Mucosa of descending colon (tissue), 3 donors: ENCODE measurements at regions not wholly inside any gene's neighbourhood (a gene's known extent, or its start where the extent isn't known, plus 50 kb on each side); places are given as distances from the start of the nearest gene placed in this dataset.

Source experiments
- ATAC-seq: fragments of 200-7000 bp; cut with Tn5 transposase; one replicate; pipeline ENCODE4 v1.9.1; 2020; ENCODE audit warnings: mild to moderate bottlenecking, moderate library complexity
- DNase-seq, 3 donors: peaks; one replicate each; pipeline ENCODE4 v3.0.0-alpha.2; 2020
- H3K36me3 ChIP-seq: fragments of 200-600 bp; one replicate; pipeline ENCODE4 v1.8.0; 2021; ENCODE audit warnings: low read depth, mild to moderate bottlenecking
- H3K4me1 ChIP-seq: fragments of 200-600 bp; one replicate; pipeline ENCODE4 v1.8.0; 2021; ENCODE audit warnings: low read depth, mild to moderate bottlenecking
- H3K4me3 ChIP-seq: fragments of 200-600 bp; one replicate; pipeline ENCODE4 v1.8.0; 2021; ENCODE audit warnings: mild to moderate bottlenecking
- H3K9me3 ChIP-seq: fragments of 200-600 bp; one replicate; pipeline ENCODE4 v1.8.0; 2021; ENCODE audit warnings: mild to moderate bottlenecking
- CTCF ChIP-seq: fragments of 200-600 bp; IDR thresholded peaks from one replicate; pipeline ENCODE4 v1.8.0; 2022; ENCODE audit warnings: antibody characterized with exemption, mild to moderate bottlenecking
- intact Hi-C, 2 donors: fragments of 100-400 bp; cut with DNase I in 1 of 2; cut with micrococcal nuclease in 1 of 2; formaldehyde crosslinking; loops; one replicate each; pipeline versions ENCODE4 v1.11.0 to v1.11.1; 2022; cut with DNase I, micrococcal nuclease
- donor health status: DM: no; HTN: no; CAD: no; lungs with moderate emphysema.
- donor health status: DM: no; HTN: no; CAD: no.
- donor health status: DM: no; HTN: yes; CAD: no.

- no peaks in the 10 kb centered on the region for H3K36me3 ChIP-seq
- H3K4me1 ChIP-seq: no peaks in the 10 kb centered on the region
- no peak for TF ChIP-seq CTCF
- intact Hi-C loops: no loop called here
- DNase-seq: no peak
- no peak for ATAC-seq
- no peak overlapping the region for H3K4me3 ChIP-seq
- no peaks in the 10 kb centered on the region for H3K9me3 ChIP-seq
These were observed 452.7 kb upstream of the PROK2 start for GRCh38 chr3:72237679-72238009.

GRCh38 chr3:72234391-72234790, 449.4 kb upstream of the PROK2 start:
- no peak for DNase-seq
- peak; percentile 21 for ATAC-seq

GRCh38 chr3:72233571-72233970, 448.6 kb upstream of the PROK2 start:
- Histone ChIP-seq H3K4me3 (no peak overlapping the region), H3K9me3 (no peaks in the 10 kb centered on the region), H3K4me1 (no peaks in the 10 kb centered on the region), H3K36me3 (no peaks in the 10 kb centered on the region)
- DNase-seq (no peak), ATAC-seq (no peak)
- intact Hi-C loops: no loop called here
- TF ChIP-seq CTCF: no peak

More at GRCh38 chr3:72234391-72234790, 449.4 kb upstream of the PROK2 start:
- Histone ChIP-seq H3K4me1 (no peaks in the 10 kb centered on the region), H3K4me3 (no peak overlapping the region), H3K36me3 (no peaks in the 10 kb centered on the region), H3K9me3 (no peaks in the 10 kb centered on the region)
- no peak for TF ChIP-seq CTCF
- intact Hi-C loops: no loop called here

- DNase-seq (no peak), ATAC-seq (no peak)
- H3K4me3 ChIP-seq: no peak overlapping the region
- no peaks in the 10 kb centered on the region for H3K4me1 ChIP-seq
- no peak for TF ChIP-seq CTCF
- intact Hi-C loops: no loop called here
- no peaks in the 10 kb centered on the region for H3K36me3 ChIP-seq
- H3K9me3 ChIP-seq: no peaks in the 10 kb centered on the region
These were observed 447.8 kb upstream of the PROK2 start for GRCh38 chr3:72232777-72233176.

GRCh38 chr3:72232331-72232730, 447.4 kb upstream of the PROK2 start:
- intact Hi-C loops: no loop called here
- H3K4me3 ChIP-seq: no peak overlapping the region
- DNase-seq (no peak), ATAC-seq (no peak)
- no peak for TF ChIP-seq CTCF
- H3K4me1 ChIP-seq: no peaks in the 10 kb centered on the region
- no peaks in the 10 kb centered on the region for H3K9me3 ChIP-seq
- no peaks in the 10 kb centered on the region for H3K36me3 ChIP-seq

- Histone ChIP-seq H3K4me3 (no peak overlapping the region), H3K4me1 (no peaks in the 10 kb centered on the region), H3K9me3 (no peaks in the 10 kb centered on the region), H3K36me3 (no peaks in the 10 kb centered on the region)
- no peak for TF ChIP-seq CTCF
- DNase-seq (no peak), ATAC-seq (no peak)
- intact Hi-C loops: no loop called here
These were observed 446.7 kb upstream of the PROK2 start for GRCh38 chr3:72231439-72232196.
